Transverse colon (tissue), 4 donors: ENCODE measurements at regions not wholly inside any gene's neighbourhood (a gene's known extent, or its start where the extent isn't known, plus 50 kb on each side); places are given as distances from the start of the nearest gene placed in this dataset.

ENCODE experiments used
- DNase-seq: peaks from one replicate; pipeline ENCODE4 v3.0.0-alpha.2; 2019
- H3K27ac ChIP-seq, 4 donors: fragments of 200-600 bp; sonication (generic); 2 replicates each; pipeline ENCODE4 v1.5.1; 2016 to 2018; ENCODE audit warnings: inconsistent platforms in 4 of 4
- H3K27me3 ChIP-seq: fragments of 200-600 bp; sonication (generic); 2 replicates; pipeline ENCODE4 v1.5.1; 2017; ENCODE audit warnings: inconsistent platforms
- H3K36me3 ChIP-seq, 4 donors: fragments of 200-600 bp; sonication (generic); 2 replicates each; pipeline ENCODE4 v1.5.1; 2017 to 2019; ENCODE audit warnings: inconsistent platforms in 4 of 4
- H3K4me1 ChIP-seq, 4 donors: fragments of 200-600 bp; sonication (generic); 2 replicates each; pipeline ENCODE4 v1.5.1; 2017 to 2020; ENCODE audit warnings: inconsistent platforms in 4 of 4
- H3K4me3 ChIP-seq, 4 donors: fragments of 200-600 bp; sonication (generic); 1 replicate in 1 of 4; 2 replicates in 3 of 4; pipeline versions ENCODE4 v1.5.1 to v1.6.1; 2017 to 2019; ENCODE audit warnings: inconsistent platforms in 4 of 4
- H3K9me3 ChIP-seq, 2 donors: fragments of 200-600 bp; sonication (generic); 2 replicates each; pipeline ENCODE4 v1.5.1; 2017 to 2019; ENCODE audit warnings: inconsistent platforms in 2 of 2
- EP300 ChIP-seq: sonication (generic); formaldehyde crosslinking; IDR thresholded peaks from one replicate; pipeline ENCODE4 v1.6.1; 2017; ENCODE audit warnings: antibody characterized with exemption, low read depth
- POLR2A ChIP-seq: fragments of 450-650 bp; IDR thresholded peaks from one replicate; pipeline ENCODE4 v1.6.1; 2016; ENCODE audit warnings: antibody characterized with exemption, mild to moderate bottlenecking, moderate library complexity
- POLR2AphosphoS5 ChIP-seq, 3 donors: sonication (generic); formaldehyde crosslinking; IDR thresholded peaks; one replicate each; pipeline ENCODE4 v1.6.1; 2016; ENCODE audit warnings: antibody characterized with exemption in 3 of 3
- WGBS, 2 donors: methylation state at CpG; one replicate each; pipeline ENCODE4 v1.1.5; 2018; ENCODE audit warnings: low coverage in 1 of 2; 5-methylcytosine and 5-hydroxymethylcytosine counted together
- in situ Hi-C, 4 donors: fragments of 200-750 bp; cut with MboI; loops; one replicate each; pipeline versions ENCODE4 v1.15.0 to v1.15.1; 2017; ENCODE audit warnings: low sequenced_read_pairs in 3 of 4, low pct_ligation_motif_present in 1 of 4, low pct_unique_long_range_greater_than_20kb in 1 of 4
- intact Hi-C: fragments of 100-400 bp; cut with DNase I; formaldehyde crosslinking; loops from one replicate; pipeline ENCODE4 v1.15.1; 2023; ENCODE audit warnings: low total_unique reads
- TF ChIP-seq, protein P1 (sequence below), 5 experiments: fragments of 200-600 bp in 3 of 5; fragments of 450-650 bp in 2 of 5; sonication (generic) in 3 of 5; IDR thresholded peaks; 1 replicate in 2 of 5; 2 replicates in 3 of 5; pipeline ENCODE4 v1.5.1; 2016 to 2017; ENCODE audit warnings: antibody characterized with exemption in 5 of 5, inconsistent platforms in 3 of 5, mild to moderate bottlenecking in 2 of 5, moderate library complexity in 1 of 5

DNA sequence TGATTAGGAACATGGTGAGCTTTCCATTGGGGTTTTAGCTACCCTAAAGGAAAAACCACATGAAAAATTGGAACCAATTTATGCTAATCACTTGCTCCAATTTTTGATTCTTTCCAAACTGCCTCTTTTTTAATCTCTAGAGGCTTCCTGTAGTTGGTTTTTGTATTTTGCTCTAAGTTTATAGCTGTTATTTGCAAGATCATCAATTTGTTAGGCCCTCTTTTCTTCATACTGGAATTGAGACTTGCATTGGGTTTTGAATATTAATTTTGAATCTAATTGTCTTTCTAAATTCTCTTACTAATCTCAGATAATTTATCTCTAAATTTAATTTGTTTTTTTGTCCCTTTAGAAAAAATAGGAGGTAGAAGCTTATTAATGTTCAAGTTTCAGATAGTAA is 713.3 kb downstream of the REEP3 start:
- H3K27ac ChIP-seq: no peak overlapping the region
- no peaks in the 10 kb centered on the region for H3K4me1 ChIP-seq
- in situ Hi-C loops (no loop called here), intact Hi-C loops (no loop called here)
- H3K36me3 ChIP-seq: peaks cover 0 to 3% (median 0%) of the 10 kb centered on the region in 4 donors
- H3K9me3 ChIP-seq: no peaks in the 10 kb centered on the region
- no peak overlapping the region for H3K4me3 ChIP-seq
- H3K27me3 ChIP-seq: no peaks in the 10 kb centered on the region
- no peak for DNase-seq
- TF ChIP-seq, protein P1, sequence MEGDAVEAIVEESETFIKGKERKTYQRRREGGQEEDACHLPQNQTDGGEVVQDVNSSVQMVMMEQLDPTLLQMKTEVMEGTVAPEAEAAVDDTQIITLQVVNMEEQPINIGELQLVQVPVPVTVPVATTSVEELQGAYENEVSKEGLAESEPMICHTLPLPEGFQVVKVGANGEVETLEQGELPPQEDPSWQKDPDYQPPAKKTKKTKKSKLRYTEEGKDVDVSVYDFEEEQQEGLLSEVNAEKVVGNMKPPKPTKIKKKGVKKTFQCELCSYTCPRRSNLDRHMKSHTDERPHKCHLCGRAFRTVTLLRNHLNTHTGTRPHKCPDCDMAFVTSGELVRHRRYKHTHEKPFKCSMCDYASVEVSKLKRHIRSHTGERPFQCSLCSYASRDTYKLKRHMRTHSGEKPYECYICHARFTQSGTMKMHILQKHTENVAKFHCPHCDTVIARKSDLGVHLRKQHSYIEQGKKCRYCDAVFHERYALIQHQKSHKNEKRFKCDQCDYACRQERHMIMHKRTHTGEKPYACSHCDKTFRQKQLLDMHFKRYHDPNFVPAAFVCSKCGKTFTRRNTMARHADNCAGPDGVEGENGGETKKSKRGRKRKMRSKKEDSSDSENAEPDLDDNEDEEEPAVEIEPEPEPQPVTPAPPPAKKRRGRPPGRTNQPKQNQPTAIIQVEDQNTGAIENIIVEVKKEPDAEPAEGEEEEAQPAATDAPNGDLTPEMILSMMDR (IDR thresholded peaks at IDR 0.05): no peak
- no peak for TF ChIP-seq POLR2AphosphoS5 (IDR thresholded peaks at IDR 0.05)
- no peak for TF ChIP-seq POLR2A
- no peak for TF ChIP-seq EP300

DNA sequence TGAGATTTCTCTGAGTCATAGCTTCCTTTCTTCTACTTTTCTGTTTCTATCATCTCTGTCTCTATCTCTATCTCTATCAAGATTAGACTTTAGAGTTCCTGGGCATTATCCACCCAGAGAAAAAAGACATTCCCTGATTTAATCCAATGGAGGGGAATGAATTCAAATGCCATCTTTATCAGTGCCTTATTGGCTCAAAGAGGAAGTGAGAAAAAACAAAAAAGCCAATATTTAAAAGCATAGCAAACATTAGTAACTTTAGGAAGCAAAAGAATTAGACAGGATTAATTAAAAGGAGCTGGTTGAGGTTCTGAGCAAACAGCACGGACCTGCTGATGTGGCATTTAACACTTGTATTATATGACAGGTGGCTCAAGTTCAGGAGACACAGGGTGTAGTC is 736.5 kb downstream of the REEP3 start:
- no peaks in the 10 kb centered on the region for H3K9me3 ChIP-seq
- intact Hi-C loops: no loop called here
- no peaks in the 10 kb centered on the region for H3K36me3 ChIP-seq

DNA sequence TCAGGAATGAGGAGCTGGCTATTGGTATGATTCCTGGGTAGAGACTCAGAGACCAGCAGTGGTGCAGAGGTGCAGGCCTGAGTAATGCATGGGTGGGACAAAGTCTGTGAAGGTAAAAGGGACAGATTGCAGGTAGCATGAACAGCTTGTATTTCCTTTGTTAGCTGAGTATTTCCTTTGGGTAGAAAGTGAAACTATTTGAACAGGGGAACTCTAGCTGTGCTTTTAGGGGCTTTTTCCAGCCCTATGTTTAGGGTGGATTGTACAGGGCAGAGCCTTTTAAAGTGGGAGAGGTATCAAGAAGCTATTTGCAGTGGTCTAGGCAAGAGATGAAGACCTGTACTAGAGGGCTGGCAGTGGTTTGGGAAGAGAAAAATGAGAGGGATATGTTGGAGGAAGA is 739.9 kb downstream of the REEP3 start:
- Histone ChIP-seq H3K27ac (no peak overlapping the region), H3K9me3 (no peaks in the 10 kb centered on the region), H3K4me3 (no peak overlapping the region), H3K4me1 (no peaks in the 10 kb centered on the region), H3K36me3 (no peaks in the 10 kb centered on the region), H3K27me3 (no peaks in the 10 kb centered on the region)
- in situ Hi-C loops: no loop called here
- intact Hi-C loops: no loop called here
- no peak for DNase-seq
- no peak for TF ChIP-seq EP300
- TF ChIP-seq POLR2A: no peak
- no peak for TF ChIP-seq POLR2AphosphoS5 (IDR thresholded peaks at IDR 0.05)
- TF ChIP-seq, protein P1 (IDR thresholded peaks at IDR 0.05): no peak

More for the DNA sequence above, 736.5 kb downstream of the REEP3 start:
- TF ChIP-seq POLR2A (no peak), EP300 (no peak), POLR2AphosphoS5 (IDR thresholded peaks at IDR 0.05) (no peak)
- TF ChIP-seq, protein P1 (IDR thresholded peaks at IDR 0.05): no peak
- 59 to 77% methylated on average over 1 of the region's 1 CpG for WGBS, 2 donors
- H3K4me1 ChIP-seq: no peaks in the 10 kb centered on the region
- no peak for DNase-seq
- no peak overlapping the region for H3K4me3 ChIP-seq
- H3K27ac ChIP-seq: no peak overlapping the region
- no peaks in the 10 kb centered on the region for H3K27me3 ChIP-seq
- in situ Hi-C loops: no loop called here

DNA sequence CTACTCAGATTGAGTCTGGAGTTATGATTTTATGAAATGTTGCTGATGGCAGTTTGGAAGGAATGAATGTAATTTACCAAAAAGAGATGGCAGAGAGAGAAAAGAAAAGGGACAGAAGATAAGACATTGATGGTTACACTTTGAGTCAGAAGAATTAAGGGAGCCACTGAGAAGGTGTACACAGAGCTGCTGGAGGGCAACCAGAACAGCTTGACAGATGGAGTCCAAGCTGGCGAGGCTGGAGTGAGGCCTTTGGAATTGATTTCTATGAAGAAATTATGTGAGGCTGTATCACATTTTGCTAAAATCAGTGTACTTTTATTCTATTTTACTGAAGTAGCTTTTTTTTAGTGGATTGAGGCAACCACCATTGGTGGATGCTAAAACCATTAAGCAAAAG is 740.5 kb downstream of the REEP3 start:
- in situ Hi-C loops: no loop called here
- WGBS, 2 donors: 56 to 83% methylated on average over 1 of the region's 1 CpG
- TF ChIP-seq EP300: no peak
- no peak for TF ChIP-seq POLR2A
- TF ChIP-seq, protein P1 (IDR thresholded peaks at IDR 0.05): no peak
- TF ChIP-seq POLR2AphosphoS5 (IDR thresholded peaks at IDR 0.05): no peak
- H3K4me1 ChIP-seq: no peaks in the 10 kb centered on the region
- DNase-seq: no peak
- H3K4me3 ChIP-seq: no peak overlapping the region
- no peaks in the 10 kb centered on the region for H3K9me3 ChIP-seq
- H3K36me3 ChIP-seq: no peaks in the 10 kb centered on the region
- intact Hi-C loops: no loop called here
- no peaks in the 10 kb centered on the region for H3K27me3 ChIP-seq
- no peak overlapping the region for H3K27ac ChIP-seq
